ENCODE measurements at regions not wholly inside any gene's neighbourhood (a gene's known extent, or its start where the extent isn't known, plus 50 kb on each side); places are given as distances from the start of the nearest gene placed in this dataset.

GRCh38 chr1:198472997-198473396, 67.5 kb downstream of the ATP6V1G3 start:
- no peak for DNase-seq (ENCODE audit: low read depth)
- no peak for TF ChIP-seq CTCF (IDR thresholded peaks at IDR 0.05; ENCODE audit: low read depth, low read length, missing control alignments)
- H3K4me3 ChIP-seq (ENCODE audit: low read depth, low read length) = no peak overlapping the region

GRCh38 chr1:198472119-198472518, 68.4 kb downstream of the ATP6V1G3 start:
- DNase-seq (ENCODE audit: low read depth) = no peak

GRCh38 chr1:198467907-198468306, 72.6 kb downstream of the ATP6V1G3 start:
- no peak for TF ChIP-seq CTCF (IDR thresholded peaks at IDR 0.05; ENCODE audit: low read depth, low read length, missing control alignments)
- H3K4me3 ChIP-seq (ENCODE audit: low read depth, low read length) = no peak overlapping the region
- no peak for DNase-seq (ENCODE audit: low read depth)

More at GRCh38 chr1:198472119-198472518, 68.4 kb downstream of the ATP6V1G3 start:
- H3K4me3 ChIP-seq (ENCODE audit: low read depth, low read length) = no peak overlapping the region
- no peak for TF ChIP-seq CTCF (IDR thresholded peaks at IDR 0.05; ENCODE audit: low read depth, low read length, missing control alignments)

GRCh38 chr1:198467342-198467741, 73.1 kb downstream of the ATP6V1G3 start:
- H3K4me3 ChIP-seq (ENCODE audit: low read depth, low read length) = no peak overlapping the region
- no peak for DNase-seq (ENCODE audit: low read depth)
- TF ChIP-seq CTCF (IDR thresholded peaks at IDR 0.05; ENCODE audit: low read depth, low read length, missing control alignments) = no peak

GRCh38 chr1:198465201-198466144, 75.0 kb downstream of the ATP6V1G3 start:
- no peak overlapping the region for H3K4me3 ChIP-seq (ENCODE audit: low read depth, low read length)
- peak; percentile 46 for TF ChIP-seq CTCF (IDR thresholded peaks at IDR 0.05; ENCODE audit: low read depth, low read length, missing control alignments)
- DNase-seq (ENCODE audit: low read depth) = peak; percentile 15

GRCh38 chr1:198463709-198464108, 76.8 kb downstream of the ATP6V1G3 start:
- DNase-seq (ENCODE audit: low read depth) = no peak
- TF ChIP-seq CTCF (IDR thresholded peaks at IDR 0.05; ENCODE audit: low read depth, low read length, missing control alignments) = no peak
- no peak overlapping the region for H3K4me3 ChIP-seq (ENCODE audit: low read depth, low read length)

All from GM12864 (cell line).